SK-MEL-5 (cell line): ENCODE measurements at regions not wholly inside any gene's neighbourhood (a gene's known extent, or its start where the extent isn't known, plus 50 kb on each side); places are given as distances from the start of the nearest gene placed in this dataset.
A peak's percentile ranks its signal among the peaks of the same experiment; 100 is the strongest.

Experiments
- DNase-seq: peaks from one replicate; pipeline ENCODE4 v3.0.0-alpha.2; 2016; ENCODE audit warnings: low read depth, low spot score
- in situ Hi-C: cut with HindIII; loops from 2 replicates; pipeline ENCODE4 v1.10.0; 2016; ENCODE audit warnings: low sequenced_read_pairs, high pct_unique_total_duplicates, low pct_unique_long_range_greater_than_20kb

DNA sequence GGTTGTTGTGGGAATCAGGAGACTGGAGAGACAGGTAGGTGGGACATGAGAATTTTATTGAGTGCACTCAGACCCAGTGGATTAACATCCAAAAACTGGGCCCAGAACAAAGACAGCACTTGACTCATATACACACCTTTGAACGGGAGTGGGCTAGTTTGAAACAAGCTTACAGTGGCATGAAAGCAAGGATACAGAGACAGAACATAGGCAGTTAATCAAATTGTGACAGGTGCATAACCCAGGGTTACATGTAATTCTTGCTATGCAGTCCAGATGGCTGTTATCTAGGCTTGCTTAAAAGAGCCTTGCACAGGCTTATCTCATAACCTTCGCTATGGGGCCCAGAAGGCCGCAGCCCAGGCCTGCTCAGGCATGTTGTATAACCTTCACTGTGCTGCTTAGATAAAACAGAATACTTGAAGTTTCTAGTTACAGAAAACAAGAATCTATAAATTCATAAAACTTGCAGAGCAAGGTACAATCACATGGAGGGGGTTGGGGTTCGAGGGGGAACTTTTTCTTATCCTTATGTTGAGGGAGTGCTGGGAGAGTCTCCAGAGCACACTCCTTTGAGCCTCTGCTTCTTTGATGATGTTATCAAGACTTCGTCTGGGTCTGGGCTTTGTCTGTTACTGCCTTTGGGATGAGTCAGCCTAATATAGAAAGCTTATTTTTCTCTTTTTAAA, 81.7 kb downstream of the TNFAIP2 start:
- in situ Hi-C loops: no loop called here
- DNase-seq: no peak

DNA sequence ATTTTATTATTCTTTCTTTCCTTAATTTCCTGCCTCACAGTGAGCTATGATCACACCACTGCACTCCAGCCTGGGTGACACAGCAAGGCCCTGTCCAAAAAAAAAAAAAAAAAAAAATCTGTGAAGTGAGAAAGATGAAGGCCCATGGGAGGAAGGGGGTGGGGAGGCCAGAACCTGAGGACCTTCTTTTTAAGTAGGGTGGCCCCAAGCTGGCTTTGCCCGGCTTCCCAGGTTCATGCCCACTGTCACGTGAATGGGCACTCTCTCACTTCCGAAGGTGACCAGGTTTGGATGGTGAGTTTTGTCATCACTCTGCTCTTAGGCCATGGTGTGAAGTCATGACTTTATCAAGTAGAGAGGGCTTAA, 82.3 kb downstream of the TNFAIP2 start:
- in situ Hi-C loops: no loop called here

DNA sequence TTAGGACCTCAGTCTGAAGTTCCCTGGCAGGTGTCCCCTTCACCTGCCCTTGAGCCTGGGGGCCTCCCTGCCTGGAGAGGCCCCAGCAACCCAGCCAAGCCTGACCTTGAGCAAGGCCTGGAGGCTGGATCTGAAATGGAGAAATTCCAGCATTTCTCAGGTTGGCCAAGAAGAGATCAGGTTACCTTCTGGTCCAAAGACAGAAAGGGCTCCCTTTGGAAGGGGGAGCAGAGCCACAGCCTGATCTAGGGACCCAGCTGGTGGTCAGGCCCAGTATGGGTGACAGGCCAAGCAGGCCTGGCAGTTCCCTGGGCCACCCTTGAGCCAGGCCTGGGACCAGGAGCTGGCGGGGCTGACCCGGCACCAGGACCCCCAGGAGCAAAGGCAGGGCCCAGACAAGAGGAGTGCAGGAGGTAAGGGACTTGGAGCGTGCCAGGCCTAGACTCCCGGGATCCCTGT, 82.8 kb downstream of the TNFAIP2 start:
- in situ Hi-C loops: no loop called here

More for the DNA sequence above, 82.3 kb downstream of the TNFAIP2 start:
- no peak for DNase-seq

DNA sequence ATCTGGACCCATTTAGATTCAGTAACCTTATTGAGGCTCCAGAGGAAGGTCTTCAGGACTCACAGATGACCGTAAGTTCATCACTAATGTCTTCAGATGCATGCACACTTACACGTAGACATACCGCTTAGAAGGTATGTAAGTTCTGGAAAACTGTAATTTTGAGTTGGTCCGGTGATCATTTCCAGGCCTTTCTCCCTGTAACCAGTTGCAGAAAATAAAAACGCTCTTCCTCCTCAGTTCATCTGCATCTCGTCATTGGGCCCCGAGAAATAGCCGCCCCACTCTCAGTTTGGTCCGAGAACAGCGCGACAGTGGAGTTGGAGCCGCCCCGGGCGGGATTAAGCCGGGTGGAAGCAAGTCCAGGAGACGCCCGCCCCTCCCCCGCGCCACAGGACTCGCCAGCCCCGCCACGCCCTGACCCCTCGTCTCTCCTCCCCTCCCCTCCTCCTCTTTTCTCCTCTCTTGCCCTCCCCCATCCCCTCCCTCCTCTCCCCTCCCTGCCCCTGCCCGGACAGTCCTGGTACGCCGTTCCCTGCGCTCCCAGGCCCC, 83.7 kb downstream of the TNFAIP2 start:
- in situ Hi-C loops: no loop called here
- no peak for DNase-seq

More for the DNA sequence above, 82.8 kb downstream of the TNFAIP2 start:
- no peak for DNase-seq

DNA sequence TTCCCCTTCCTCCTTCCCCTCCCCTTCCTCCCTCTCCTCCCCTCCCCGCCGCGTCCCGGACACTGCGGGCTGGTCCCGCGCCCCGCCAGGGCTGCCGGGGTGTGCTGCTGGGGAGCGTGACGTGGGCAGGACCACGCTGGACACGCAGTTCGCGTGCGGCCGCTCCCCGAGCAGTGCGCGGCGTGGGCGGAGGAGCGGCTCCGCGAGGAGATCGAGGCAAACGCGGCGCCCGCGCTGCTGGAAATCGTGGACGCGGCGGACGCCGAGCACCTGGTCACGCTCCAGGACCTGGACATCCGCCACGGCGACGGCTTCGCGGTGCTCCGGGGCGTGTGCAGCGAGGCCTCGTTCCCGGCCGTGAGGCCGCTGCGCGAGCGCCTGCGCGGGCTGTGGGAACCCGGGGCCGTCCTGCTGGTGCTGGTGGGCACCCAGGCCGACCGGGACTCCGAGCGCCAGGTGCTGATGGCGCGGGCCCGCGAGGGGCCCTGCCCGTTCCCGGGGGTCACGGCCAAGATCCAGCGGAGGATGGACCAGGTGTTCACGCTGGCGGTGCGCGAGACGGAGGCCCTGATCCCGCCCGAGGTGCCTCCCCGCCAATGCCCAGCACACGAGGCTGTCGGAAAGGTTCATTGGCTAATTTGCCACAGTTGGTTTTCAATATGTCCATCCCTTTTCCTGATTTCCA, 84.3 kb downstream of the TNFAIP2 start:
- DNase-seq: no peak
- in situ Hi-C loops: no loop called here

DNA sequence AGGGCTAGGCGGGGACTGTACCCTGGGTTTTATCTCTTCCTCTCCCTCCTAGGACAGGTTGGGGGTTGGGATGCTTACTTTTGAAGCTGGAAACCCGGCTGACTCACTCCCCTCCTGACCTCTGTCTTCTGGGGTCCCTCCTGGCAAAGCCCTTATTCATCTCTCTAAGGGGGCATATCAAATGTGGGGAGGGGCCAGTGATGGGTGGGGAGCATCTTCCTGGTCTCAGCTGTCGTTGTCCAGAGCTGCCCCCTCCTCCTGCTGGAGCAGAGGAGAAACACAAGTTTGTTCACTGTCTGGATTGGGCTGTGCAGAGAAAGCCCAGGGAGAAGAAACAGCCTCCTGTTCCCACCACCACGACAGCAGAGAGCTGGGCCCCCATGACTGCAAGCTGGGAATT, 85.8 kb downstream of the TNFAIP2 start:
- in situ Hi-C loops: no loop called here
- DNase-seq: peak; percentile 7

DNA sequence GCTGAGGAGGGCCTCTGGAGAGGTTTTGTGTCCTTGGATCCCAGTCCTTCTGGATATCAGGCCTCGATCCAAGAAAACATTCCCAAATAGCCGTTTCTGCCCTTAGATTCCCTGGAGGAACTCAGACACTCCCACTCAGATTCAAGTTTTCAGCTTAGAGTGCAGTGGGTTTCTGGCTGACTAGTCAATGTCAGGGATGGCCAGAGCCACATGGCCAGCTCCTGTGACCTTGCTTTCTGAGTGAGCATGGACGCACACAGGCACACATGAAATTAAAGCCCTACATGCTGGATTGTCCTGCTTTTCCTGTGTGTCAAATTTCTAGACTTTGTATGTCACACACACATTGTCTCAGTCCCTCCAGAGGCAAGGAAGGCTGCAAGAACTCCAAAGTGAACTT, 86.2 kb downstream of the TNFAIP2 start:
- no peak for DNase-seq
- in situ Hi-C loops: no loop called here

DNA sequence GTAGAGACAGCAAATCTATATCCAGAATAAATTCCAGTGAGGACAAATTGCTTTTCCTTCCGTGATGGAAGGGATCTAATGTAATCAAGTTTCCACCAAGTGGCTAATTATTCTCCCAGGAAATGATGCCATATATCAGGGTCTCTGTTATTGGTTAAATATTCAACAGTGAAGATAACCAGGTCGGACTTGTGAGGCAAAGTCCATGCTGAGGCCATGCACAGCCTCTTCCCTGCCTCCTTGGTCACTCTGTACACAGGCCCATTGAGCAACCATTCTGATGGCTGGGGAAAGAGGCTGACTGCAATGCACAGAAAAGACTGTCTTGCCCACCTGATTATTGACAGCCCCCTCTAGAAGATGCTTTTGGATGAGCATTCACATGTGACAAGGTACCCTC, 90.1 kb downstream of the TNFAIP2 start:
- DNase-seq: no peak
- in situ Hi-C loops: no loop called here

DNA sequence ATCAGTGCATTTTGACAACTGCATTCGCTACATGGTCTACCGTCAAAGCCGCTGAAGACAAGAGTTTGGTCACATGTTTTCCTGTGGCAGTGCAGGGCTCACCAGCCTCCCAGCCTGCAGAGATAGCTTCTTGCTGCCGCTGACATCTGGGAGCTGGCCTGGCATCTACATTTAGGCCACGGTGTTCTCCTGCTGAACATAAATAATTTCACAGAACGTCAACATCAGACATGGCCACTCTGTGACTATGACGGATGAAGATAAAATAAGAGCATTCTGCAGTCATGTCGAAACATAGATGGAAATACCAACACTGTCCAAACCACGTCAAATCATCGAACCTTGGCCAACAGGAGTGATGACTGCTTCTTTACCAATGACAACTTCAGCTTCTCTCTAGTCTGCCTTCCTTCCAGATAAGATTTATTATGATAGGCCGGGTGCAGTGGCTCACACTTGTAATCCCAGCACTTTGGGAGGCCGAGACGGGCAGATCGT, 91.2 kb downstream of the TNFAIP2 start:
- in situ Hi-C loops: no loop called here

DNA sequence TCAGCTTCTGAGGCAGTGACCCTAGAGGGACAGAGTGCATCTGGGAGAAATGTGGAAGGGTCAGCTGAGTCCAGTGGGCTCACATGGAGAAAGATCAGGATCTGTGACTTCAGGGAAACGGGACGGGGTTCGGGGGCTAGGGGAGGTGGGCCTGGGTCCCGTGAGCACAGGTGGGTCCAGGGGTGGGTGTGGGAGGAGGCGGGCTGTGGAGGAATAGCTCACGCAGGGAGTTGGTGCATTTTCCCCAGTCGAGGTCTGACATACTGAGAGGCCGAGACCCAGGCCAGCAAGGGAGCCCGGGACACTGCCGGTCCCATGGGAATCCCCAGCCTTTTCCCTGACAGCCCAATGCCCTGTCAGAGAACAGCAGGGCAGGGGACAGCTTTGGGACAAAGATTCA, 93.1 kb downstream of the TNFAIP2 start:
- in situ Hi-C loops: no loop called here
- DNase-seq: no peak

More for the DNA sequence above, 91.2 kb downstream of the TNFAIP2 start:
- no peak for DNase-seq

DNA sequence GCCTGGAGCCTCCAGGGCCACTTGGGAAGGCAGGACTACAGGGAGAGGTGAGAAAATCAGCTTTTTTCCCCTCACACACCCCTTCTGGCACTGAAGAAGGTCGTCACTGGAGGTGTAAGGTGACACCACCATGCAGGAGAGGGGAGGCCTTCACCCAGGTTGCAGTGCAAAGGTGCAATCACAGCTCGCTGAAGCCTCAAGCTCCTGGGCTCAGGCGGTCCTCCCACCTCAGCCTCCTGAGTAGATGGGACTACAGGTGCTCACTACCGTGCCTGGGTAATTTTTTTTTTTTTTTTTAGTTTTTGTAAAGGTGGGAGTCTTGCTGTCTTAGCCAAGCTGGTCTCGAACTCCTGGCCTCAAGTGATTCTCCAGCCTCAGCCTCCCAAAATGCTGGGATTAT, 93.6 kb downstream of the TNFAIP2 start:
- no peak for DNase-seq
- in situ Hi-C loops: no loop called here

DNA sequence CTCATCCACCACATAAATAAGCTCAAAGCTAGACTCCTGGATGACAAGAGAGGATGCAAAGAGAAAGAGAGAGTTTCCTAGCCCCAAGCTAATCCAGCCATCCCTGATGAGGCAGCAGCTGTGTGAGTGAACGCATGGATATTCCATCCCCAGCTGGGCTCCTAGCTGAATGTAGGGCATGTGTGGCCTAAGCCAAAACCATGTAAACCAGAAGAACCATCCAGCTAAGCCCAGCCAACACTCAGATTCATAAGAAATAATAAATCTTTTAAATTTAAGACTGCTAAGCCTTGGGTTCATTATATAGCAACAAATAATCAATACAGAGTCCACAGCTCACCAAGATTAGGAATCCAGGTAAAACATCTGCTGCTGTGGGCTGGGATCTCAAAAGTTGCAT, 94.3 kb downstream of the TNFAIP2 start:
- DNase-seq: no peak
- in situ Hi-C loops: no loop called here

DNA sequence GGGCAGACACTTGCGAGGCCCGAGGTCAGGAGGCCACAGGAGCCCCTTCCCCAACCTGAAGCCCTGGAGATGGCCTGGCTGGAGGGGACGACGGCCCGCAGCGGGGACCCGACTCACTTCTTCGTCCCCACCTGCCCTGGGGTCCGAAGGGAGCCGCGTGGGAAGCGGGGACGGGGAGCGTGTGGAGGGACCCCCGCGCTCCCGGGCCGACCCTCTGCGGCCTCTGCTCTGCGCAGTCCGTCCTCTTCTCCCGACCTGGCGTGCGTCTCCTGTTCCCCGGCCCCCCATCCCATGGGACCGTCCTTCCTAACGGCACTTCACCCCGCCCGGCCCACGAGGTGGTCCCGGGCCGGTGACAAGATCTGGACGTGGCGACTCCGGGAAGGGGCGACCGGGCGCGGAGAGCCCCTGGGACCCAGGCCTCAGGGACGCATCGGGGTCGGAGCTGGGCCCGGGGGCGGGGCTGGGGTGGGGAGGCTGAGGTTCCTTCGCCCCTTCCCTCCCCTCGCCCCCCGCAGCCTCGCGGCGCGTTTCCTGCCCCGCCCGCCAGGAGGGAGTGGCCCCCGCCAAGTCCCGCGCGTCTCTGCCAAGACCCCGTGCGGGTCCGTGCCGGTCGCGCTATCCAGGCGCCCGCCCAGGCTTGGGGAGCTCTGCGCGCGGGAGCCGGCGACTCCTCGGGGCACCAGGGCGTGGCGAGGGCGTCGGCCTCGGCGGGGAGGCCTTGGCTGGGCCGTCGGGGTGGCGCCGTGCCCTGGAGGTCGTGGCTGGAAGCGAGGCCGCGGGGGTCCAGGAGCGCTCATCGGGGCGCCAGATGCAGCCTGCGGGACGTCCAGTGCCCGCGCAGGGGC, 97.1 kb downstream of the TNFAIP2 start:
- DNase-seq: no peak
- in situ Hi-C loops: no loop called here

DNA sequence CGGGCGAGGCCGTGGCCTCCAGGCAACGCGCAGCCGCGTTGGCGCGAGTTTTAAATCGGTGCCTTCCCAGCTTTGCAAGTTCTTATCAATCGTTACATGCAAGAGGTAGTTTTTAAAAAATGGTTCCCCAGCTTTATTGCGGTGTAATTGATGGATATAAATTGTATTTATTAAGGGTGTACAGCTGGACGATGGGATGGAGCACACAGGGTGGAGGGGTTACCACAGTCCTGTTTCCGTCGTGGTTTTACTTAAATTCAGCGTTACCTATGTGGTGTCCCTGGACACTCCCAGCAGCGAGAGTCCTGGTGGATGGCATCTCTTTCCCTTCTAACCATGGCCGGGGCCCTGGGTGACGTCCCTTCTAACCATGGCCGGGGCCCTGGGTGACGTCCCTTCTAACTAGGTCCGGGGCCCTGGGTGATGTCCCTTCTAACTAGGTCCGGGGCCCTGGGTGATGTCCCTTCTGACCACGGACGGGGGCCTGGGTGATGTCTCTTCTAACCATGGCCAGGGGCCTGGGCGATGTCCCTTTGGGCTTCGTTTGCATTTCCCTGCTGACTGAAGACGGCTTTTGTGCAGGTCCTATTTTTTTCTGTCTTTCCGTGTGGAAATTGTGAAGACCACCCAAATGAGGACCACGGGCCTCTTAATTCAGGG, 97.9 kb downstream of the TNFAIP2 start:
- no peak for DNase-seq
- in situ Hi-C loops: no loop called here

DNA sequence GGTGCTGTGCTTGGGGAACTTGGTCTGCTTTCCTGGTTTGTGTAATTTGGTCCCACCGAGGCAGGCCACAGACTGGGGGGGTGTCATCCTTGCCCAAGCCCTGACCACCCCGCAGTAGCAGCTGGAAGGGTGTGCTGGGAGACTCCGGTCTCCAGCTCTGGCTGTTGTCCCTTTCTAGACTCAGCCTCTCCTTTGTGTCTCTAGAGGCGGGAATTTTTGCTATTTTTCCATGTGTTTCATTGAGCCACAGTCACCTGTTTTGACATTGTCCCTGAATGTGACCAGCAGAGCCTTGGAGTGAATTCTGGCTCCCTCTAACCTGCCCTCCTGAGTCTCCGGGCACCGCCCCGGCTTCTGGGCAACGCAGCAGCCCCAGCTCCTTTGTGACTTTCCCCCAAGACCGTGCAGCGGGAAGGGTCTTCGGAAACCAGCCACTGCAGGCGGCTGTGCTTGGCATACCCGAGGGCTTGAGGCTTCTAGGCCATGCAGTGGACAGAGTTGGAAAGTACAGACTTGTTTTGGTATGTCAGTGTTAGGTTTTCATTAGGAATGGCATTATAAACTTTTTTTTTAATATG, 98.6 kb downstream of the TNFAIP2 start:
- in situ Hi-C loops: no loop called here
- no peak for DNase-seq

DNA sequence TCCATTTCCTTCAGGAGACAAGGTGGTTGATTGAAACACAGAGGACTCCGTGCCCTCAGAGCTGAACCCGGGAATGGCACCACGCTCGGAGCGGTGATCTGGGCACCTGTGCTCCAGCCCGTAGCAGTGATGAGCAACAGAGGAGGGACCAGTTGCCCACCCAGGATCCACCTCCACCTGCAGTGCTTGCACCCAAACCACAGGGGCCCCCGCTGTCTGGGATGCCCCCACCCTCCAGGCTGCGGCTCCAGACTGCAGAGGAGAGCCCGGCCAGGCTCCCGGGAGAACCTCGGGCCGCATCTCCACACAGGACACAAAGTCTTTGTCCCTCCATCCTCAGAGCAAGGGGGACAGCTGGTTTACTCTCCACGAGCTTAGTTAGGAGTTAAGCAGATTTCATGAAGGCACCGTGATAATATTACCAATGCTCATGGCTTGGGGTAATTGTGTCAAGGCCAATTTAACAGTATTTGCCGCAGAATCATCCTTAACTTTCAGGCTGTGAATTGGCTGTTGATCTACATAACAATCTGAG, 100.6 kb downstream of the TNFAIP2 start:
- DNase-seq: no peak
- in situ Hi-C loops: no loop called here

DNA sequence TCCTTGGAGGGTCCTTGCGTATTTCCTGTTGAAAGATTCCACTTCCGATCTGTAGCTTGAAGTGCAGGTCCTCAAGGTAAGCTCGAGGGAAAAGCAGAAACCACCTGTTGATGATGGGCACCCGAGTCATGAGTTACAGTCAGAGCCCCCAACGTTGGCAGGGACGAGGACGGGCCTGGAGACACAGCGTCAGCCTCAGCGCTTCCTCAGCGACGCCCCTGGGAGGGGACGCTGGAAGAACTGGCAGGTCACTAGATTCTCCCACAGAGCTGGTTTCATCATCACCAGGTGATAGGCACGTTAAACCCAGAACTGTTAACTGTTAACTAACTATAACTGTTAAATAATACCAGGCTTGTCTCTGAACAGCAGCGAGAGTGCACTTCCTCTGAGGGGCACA, 101.8 kb downstream of the TNFAIP2 start:
- in situ Hi-C loops: no loop called here
- no peak for DNase-seq
